ENCODE measurements at regions not wholly inside any gene's neighbourhood (a gene's known extent, or its start where the extent isn't known, plus 50 kb on each side); places are given as distances from the start of the nearest gene placed in this dataset.

DNA sequence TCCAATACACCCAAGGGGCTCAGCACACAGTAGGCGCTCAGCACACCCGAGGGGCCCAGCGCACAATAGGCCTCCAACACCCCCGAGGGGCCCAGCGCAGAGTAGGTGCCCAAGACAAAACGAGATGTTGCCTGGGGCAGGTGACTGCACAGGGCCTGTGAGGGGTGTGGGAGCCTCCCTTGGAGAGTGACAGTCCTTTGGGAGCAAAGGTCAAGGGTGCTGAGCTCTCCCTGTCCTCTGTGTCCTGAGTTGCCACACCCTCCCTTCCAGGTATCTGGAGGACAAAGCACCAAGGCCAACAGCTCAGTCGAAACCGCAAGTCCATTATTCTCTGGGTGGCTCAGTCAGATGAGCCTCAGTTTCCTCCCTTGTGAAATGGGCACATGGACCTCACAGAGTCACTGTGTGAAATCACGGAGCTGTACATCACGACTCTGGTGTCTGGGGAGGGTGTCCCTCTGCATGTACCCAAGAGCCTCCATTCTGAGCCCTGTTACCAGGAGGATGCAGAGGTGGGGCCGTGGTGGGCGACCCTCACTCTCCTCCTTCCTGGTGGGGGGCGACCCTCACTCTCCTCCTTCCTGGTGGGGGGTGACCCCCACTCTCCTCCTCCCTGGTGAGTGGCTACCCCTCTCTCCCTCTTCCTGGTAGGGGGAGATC lies 81.3 kb downstream of the FOXL3 start:
- DNase-seq (ENCODE audit: low spot score), result no peak

DNA sequence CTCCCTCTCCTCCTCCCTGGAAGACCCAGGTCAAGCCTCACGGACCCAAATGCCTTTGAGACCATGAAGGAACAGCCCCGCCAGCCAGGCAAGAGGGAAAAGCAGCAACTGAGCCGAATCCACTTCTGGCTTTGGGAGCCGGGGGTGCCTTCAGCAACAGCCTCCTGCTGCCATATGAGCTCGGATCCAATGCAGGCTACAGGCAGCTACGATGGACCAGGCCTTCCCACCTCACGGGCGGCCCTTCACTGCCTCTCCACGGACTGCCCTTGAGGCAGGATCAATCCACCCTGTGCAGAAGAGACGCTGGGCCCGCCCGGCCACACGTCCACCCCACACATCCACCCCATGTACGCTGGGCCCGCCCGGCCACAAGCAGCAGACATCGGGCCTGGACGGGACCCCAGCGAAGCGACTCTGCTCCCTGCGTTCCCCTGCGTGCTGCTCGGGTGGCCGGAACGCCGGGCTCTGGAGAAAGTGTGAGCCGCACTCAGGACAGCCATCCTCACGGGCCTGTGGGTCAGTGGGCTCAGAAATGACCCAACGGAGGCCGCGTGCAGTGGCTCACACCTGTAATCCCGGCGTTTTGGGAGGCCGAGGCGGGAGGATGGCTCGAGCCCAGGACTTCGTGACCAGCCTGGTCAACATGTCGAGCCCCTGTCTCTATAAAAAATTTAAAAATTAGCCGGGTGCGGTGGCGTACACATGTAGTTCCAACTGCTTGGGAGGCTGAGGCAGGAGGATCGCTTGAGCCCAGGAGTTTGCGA lies 82.0 kb downstream of the FOXL3 start:
- no peak for DNase-seq (ENCODE audit: low spot score)

DNA sequence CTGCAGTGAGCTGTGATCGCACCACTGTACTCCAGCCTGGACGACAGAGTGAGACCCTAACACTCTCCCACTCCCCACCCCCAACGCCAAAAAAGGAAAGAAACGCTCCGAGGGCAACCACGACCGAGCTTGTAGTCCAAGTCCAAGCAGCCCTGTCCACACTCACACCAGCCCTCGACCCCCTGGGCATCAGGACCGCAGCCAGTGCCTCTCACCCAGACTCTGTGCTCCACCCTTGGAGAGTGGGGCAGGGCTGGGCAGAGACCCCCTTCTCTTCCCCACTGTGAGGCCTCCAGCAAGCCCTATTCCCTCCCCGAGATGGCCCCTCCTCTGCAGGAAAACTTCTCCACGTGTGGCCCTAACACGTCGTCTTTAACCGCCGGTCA lies 82.6 kb downstream of the FOXL3 start:
- DNase-seq (ENCODE audit: low spot score), result no peak

DNA sequence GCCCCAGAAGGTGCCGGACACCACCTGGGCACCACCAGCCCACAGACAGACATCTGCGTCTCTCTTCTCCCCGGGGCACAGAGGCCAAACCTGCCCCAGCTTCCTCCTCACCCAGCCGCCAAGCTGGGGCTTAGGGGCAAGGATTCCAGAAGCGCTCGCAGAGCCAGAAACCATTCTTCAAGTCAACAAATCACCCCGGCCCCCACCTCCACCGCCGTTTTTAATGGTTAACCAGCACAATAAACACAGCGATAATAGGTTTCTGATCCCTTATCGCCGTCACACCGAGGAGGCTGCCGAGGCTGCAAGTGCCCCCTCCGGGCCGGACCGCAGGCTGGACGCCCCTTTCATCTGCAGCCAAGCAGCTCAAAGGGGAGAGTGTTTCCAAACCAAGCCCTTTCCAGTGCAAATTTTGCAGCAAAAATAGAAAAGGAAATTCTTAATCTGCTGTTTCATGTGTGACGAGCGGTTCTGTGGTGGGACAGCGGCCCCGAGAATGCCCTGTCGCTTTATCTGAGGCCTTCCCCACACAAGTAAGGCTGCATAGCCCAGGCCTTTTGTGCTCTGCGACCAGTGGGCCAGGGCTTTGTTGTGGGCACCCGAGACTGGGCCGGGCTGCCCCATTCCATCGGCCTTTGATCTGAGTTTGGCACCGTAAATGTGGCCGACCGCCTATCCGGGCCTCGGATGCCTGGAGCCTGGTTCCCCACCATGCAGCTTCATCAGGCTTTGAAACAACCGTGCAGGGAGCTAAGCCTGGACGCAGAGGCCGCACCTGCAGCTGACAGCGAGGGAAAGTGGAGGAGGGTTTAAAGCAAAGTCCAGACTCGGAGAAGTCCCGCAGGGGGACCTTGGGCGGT lies 83.2 kb downstream of the FOXL3 start:
- DNase-seq (ENCODE audit: low spot score), result no peak

DNA sequence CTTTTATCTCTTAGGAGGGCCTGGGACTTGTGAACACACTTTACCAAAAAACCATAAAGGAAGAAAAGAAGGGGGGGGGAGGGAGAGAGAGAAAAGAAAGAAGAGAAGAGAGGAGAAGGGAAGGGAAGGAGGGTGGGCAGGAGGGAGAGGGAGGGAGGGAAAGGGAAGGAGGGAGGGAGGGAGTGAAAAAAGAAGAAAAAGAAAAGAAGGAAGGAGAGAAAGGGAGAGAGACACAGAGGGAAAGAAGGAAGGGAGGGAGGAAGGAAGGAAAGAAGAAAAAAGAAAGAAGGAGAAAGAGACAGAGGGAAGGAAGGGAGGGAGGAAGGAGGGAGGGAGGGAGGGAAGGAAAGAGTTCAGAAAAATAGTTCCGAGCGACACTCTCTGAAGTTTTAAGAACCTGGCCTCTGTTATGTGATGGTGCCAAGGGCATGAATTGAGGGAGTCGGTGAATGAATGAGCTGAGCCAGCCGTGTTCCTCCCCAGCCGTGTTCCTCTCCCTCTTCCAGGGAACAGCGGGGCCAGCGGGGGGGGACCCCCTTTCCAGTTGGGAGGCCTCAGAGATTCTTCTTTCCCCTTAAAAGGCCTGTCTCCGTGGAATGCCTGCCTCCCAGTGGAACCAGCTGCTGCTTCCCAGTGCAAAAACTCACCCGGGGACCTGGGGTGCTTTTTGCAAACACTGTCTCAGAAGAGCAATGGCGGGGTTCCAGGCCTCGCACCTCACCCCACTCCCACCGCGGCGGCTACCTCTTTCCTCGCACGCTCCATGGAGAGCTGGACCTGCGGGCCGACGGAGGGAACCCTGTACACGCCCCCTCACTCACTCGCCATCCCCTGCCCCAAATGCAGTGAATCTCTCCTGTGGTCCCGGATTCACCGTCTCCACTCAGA lies 84.1 kb downstream of the FOXL3 start:
- no peak for DNase-seq (ENCODE audit: low spot score)

DNA sequence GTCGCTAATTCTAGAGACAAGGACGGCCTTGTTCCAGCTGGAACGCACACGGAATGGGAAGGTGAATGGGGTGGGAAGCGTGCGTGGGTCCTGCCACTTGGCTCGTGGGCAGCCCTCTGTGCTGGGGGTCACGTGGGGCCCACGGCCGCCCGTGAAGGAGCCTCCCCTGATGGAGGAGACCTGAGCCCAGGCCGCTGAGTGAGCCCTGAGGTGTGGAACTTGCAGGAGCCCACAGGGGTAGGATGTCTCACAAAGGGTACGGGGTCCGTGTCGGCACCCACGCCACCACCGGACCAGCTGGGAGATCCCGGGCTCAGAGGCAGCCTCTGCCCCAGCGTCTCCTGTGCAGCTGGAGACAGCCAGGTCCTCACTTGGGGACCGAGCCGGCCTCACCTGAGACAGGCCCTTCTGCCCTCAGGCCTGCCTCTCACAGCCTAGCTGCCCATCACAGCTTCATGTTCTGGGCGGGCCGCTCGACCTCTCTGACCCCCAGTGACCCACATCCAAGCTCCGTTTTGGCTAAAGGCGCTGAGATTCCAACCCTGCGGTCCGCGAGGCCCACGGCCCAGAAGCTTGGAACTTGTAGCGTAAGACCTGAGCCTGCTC lies 84.8 kb downstream of the FOXL3 start:
- no peak for DNase-seq (ENCODE audit: low spot score)

DNA sequence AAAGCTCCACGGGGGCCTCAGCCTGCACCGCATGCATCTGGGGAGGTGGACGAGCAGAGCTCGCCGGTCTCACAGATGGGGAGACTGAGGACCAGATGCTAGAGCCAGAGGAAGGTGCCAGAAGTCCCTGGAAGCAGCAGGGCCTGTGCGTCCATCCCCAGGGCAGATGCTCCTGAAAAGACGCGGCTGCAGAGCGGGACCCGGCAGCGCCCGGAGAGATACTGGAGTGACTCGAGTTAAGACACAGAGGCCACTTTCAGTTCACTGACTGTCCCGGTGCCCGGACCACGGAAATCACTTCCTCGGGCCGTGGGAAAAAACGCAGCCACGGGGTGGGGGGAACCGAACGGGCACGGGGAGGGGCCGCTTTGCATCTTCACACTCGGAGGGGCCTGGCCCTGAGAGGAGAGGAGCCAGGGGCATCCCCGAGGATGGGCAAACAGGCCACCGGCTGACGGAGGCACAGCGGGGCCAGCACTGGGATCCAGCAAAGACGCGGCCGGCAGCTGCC lies 85.4 kb downstream of the FOXL3 start:
- DNase-seq (ENCODE audit: low spot score), result no peak

DNA sequence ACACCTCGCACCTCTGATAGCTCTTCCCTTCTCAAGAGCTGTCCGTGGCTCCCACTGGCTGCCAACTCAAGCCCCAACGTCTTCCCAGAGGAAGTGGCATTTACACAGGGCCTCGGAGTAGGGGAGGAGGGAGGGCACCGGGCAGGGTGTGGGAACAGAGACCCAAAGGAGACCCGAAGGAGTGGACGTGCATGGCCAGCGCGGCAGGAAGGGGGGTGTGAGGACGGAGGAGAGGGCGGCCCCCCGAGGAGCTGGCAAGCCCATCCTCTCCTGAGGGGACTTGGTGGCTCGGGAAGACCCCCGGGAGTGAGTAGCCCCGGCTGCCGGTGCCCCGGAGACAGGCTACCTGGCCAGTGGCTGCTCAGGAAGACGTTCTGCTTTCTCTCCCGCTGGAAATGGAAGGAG lies 85.9 kb downstream of the FOXL3 start:
- DNase-seq (ENCODE audit: low spot score), result no peak

DNA sequence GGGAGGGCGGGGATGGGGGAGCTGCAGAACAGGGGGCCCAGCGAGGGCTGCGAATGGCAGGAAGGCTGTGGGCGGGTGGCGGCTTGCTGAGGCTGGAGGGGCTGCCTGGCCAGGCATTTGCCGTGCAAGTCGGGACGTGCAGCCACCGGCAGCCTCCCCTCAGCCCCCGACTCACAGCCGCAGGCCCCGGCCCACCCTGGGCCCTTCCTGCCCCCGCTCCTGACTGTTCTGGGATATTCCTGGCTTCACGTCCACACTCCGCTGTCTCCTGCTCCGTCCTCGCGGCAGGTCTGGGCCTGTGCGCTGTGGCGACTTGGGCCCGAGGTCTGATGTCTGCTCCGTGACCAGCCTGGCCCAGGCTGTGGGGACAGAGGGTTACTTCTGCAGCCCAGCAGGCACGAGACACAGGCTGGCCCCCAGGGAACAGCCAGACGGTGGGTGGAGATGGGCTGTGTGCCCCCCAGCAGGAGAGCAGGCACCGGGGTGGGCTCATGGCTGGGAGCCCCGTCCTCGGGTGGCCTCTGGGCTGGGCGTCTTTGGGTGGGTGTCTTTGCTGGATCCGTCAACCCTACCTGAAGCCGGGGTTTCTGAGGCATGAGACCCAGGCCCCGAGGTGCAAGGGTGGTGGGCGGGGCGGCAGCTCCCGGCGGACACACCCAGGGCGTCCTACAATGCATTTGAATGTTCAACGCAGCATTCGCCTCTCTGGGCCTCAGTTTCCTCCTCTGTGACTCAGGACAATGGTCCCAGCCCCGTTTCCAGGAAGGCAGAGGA lies 86.5 kb downstream of the FOXL3 start:
- no peak for DNase-seq (ENCODE audit: low spot score)

DNA sequence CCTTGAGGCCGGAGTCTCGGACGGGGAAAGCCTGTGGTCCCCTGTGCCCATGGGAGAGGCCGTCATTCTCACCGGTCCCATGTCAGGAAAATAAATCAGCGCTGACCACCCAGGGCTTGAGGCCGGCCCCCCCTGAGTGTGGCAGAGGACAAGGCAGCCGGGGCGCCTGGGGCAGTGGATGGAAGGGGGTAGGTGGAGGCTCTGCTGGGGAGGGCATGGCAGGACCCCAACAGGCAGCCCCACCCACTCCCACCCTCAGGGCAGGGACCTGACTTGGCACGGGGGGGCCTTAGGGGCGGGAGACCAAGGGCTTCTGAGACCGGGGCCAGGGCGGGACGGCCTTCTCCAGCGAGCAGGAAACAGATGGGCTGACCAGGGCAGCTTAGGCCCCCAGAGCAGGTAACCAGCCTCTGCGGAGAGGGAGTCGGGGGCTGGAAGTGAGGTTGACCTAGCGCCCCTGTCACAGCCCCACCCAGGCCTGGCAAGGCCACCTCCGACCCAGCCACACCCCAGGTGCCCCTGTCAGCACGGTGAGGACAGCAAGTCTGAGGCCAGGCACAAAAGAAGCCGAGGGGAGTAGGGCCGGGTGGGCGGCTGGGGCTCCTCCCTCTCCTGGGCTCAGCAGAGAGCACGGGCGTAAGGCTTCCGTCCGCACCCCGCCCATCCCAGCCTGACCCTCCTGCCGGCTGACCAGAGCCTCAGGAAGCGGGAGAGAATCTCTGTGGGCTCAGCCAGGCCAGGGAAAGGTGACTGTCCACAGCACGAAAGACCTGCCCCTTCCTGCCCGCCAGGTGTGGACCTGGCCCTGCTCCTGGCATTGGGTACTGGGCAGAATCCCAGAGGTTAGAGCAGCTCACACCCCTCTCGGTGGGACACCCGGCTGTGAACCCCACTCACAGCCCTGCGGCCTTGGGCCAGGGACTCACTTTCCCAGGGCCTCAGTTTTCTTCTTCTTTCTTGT lies 87.4 kb downstream of the FOXL3 start:
- no peak for DNase-seq (ENCODE audit: low spot score)

DNA sequence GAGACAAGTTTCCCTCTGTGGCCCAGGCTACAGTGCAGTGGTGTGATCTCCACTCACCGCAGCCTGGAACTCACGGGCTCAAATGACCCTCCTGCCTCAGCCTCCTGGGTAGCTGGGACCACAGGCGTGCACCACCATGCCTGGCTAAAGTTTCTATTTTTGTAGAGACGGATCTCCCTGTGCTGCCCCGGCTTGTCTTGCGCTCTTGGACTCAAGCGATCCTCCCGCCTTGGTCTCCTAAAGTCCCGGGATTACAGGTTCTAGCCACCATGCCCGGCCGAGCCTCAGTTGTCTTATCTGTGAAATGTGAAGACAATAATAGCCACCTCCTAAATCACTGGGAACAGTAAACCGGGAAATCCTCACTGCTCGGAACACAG lies 88.1 kb downstream of the FOXL3 start:
- no peak for DNase-seq (ENCODE audit: low spot score)

DNA sequence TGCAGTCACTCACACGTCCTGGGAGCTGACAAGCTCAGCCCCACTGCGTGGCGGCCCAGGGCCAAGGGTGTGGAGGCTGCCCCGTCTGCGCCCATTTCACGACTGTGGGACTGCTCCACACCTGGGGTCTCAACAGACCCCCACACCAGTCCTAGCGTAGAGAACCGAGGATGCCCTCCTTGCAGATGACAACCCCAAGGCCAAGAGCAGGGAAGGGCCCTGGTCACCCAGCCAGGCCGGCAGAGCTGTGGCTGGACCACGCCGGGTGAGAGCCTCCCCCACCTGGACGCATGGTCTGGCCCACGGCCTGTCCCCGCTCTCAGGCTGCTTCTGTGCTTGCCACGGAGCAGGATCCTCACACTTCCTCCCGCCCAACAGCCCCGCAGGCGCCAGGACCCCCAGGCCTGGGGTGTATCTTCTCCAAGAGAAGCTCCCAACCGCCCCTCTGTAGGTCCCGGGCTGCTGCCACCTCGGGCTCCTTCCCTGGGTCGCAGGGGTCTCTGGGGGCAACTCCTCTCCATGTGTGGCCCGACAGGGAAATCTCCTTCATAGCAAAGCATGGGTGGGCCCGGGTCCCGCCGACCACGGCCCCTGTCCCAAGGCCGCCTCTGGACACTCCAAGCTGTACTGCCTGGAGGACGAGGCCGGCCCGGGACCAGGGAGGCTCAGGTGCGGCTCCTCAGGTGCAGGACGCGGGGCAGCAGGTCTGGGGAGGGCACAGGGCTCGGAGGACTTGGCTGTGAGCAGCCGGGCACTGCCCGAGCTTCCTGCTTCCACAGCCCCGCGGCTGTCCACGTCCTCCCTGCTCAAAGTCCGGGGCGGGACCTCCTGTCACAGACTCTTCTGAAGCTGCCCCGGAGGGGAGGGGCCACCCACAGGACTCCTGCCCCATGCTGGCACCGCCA lies 88.8 kb downstream of the FOXL3 start:
- no peak for DNase-seq (ENCODE audit: low spot score)

DNA sequence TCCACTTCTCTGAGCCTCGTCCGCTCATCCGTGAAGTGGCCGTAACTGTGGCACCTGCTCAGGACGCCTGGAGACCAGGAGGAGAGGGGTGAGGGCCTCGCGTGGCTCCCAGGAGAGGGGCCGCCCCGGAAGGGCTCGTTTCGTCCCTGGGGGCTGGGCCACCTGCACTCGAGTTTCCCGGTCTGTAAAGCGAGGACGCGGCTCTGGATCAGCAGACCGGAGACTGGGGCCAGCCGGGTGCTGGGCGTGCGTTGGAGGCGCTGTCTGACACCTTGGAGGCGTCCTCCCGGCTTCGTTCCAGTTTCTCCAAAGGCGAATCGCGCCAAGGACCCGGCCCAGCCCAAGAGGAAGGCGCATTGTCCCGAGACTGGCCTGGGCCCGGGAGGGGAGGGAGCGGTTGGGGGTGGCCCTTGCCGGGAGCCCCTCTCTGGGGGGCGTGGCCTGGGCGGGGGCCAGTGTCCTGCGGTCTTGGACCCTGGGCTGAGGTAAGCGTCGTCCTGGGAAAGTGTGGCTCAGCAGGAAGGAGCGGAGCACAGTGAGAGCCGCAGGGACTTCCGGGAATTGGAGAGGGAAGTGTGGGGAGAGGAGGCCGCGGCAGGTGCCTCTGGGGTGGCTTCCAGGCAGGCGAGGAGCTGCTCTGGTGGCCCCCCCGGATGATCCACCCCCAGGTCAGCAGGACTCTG lies 89.6 kb downstream of the FOXL3 start:
- no peak for DNase-seq (ENCODE audit: low spot score)

DNA sequence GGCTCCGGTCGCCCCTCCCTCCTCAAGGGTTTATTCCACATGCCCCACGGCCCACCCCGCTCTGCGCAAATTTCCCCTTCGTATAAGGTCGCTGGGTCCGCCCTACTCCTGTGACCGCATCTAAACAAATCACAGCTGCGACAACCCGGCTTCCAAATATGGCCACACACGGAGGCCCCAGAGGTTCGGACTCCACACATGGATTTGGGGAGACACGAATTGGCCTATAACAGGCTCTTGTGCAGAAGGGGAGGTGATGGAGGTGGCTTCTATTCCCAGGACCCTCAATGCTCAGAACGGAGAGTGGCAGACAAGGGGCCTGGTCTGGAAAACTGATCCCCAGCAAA lies 90.1 kb downstream of the FOXL3 start:
- no peak for DNase-seq (ENCODE audit: low spot score)

DNA sequence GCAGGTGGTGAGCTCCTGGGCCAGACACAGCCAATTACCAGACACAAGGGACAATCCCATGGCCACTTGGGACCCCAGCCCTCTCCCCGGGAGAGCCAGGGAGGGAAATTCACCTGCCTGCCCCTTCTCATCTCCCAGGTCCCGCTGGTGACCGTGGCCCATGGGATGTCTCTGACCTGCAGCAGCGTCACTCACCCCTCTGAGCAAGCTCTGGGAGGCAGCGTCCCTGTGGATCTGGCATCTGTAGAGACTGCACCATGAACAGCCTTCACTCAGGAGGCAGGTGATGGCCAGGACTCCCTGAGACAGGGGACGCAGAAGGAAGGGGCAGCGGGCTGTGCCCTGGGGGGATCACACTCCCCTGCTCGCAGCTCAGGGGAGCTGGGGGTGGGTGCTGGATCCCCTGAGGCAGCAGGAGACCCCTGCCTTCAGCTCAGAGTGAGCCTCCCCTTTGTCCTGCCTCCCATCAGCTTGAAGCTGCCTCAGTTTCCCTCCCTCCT lies 90.8 kb downstream of the FOXL3 start:
- DNase-seq (ENCODE audit: low spot score), result no peak

DNA sequence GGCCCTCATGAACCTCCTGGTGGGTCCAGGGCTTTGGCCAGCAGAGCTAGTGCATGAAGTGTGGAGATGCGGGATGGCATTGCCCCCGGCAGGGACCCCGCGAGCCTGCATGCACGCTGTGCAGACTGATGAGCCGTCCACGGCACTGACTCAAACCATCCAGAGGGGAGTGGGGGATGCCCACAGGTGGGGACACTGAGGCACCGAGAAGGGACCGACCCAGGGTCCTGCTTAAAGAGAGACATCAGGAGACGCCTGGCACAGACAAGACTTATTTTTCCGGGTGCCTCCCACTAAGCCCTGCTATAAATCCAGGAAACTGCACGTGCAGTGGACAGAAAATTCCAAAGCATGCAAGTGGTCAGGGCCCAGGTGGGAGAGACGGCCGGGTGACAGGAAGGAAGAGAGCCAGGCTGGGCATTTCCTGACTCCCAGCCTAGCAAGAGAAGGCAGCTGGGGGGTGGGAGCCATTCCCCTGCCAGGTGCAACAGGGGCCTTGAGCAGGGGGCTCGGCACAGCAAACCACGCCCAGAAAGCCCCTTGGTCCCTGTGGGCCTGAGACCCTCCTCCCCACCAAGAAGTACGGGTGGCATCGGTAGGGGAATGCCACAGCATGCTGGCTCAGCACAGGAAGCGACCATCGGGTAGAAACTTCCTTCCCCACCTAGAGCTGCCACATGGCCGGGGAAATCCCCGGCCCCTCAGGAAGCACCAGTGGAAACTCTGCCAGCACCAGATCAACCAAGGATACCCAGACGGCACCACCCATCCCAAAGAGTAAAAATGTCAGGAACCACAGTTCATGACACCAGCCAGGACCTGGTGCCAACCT lies 91.5 kb downstream of the FOXL3 start:
- no peak for DNase-seq (ENCODE audit: low spot score)

DNA sequence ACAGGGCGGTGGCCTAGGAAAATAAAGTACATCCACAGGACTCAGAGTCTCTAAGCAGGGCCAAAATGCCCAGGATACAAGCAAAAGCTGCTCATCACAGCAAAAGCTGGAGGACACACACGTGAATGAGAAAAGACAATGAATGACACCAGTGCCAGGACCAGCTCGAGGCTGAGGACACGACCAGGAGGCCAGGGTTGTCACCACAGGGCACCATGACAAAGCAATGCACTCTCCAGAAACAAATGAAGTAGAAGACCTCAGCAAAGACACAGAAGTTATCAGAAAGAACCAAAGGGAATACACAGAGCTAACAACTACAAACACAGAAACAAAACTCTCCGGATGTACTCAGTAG lies 92.1 kb downstream of the FOXL3 start:
- DNase-seq (ENCODE audit: low spot score), result no peak
